D721Med (cell line): ENCODE measurements at regions not wholly inside any gene's neighbourhood (a gene's known extent, or its start where the extent isn't known, plus 50 kb on each side); places are given as distances from the start of the nearest gene placed in this dataset.
"Not testable (repeated sequence)": the region's sequence is repeated elsewhere in the genome, so short reads cannot be mapped to it uniquely, and the experiment has no call there.

Experiments used
- DNase-seq: peaks from one replicate; pipeline ENCODE4 v3.0.0; 2011; ENCODE audit warnings: low spot score; ENCODE audit not compliant: insufficient read length
- FAIRE-seq: peaks from 2 replicates; lab custom pipeline; 2011; peaks lifted over from hg19 to GRCh38; lab: Jason Lieb, UNC
- CTCF ChIP-seq: IDR thresholded peaks from 2 replicates; pipeline ENCODE4 v1.5.1; 2012; ENCODE audit warnings: mild to moderate bottlenecking, control low read depth; ENCODE audit not compliant: insufficient read depth; ENCODE audit errors: missing control alignments

GRCh38 chr1:220454155-220454777, 73.7 kb upstream of the MARK1 start:
- no peak for DNase-seq
- FAIRE-seq = no peak
- TF ChIP-seq CTCF = no peak

GRCh38 chr1:220453371-220453770, 74.6 kb upstream of the MARK1 start:
- FAIRE-seq = peak; percentile 56
- DNase-seq = no peak
- TF ChIP-seq CTCF = no peak

- TF ChIP-seq CTCF = no peak
- DNase-seq = no peak
- FAIRE-seq = peak; percentile 32
Observed at GRCh38 chr1:220451532-220451931, 76.4 kb upstream of the MARK1 start.

- DNase-seq (no peak), FAIRE-seq (no peak)
- TF ChIP-seq CTCF = no peak
Observed at GRCh38 chr1:220450927-220451326, 77.0 kb upstream of the MARK1 start.

- no peak for TF ChIP-seq CTCF
- FAIRE-seq (no peak), DNase-seq (no peak)
Observed at GRCh38 chr1:220448217-220448616, 79.7 kb upstream of the MARK1 start.

GRCh38 chr1:220444586-220444985, 83.3 kb upstream of the MARK1 start:
- not testable (repeated sequence) for DNase-seq, FAIRE-seq

- FAIRE-seq (no peak), DNase-seq (no peak)
- TF ChIP-seq CTCF = no peak
Observed at GRCh38 chr1:220441211-220441610, 86.7 kb upstream of the MARK1 start.

GRCh38 chr1:220438741-220439140, 89.2 kb upstream of the MARK1 start:
- TF ChIP-seq CTCF = no peak
- FAIRE-seq (no peak), DNase-seq (no peak)
